ENCODE measurements at regions not wholly inside any gene's neighbourhood (a gene's known extent, or its start where the extent isn't known, plus 50 kb on each side); places are given as distances from the start of the nearest gene placed in this dataset.

- TF ChIP-seq CTCF (conservative IDR thresholded peaks at IDR 0.05): no peak
- no peak for TF ChIP-seq ZFX (IDR thresholded peaks at IDR 0.05)
Measured at GRCh38 chr18:47755102-47755456, 175.4 kb downstream of the SMAD2 start.
